HG03108 (cell line): ENCODE measurements at regions not wholly inside any gene's neighbourhood (a gene's known extent, or its start where the extent isn't known, plus 50 kb on each side); places are given as distances from the start of the nearest gene placed in this dataset.

Experiments used
- ATAC-seq: cut with Tn5 transposase; IDR thresholded peaks from one replicate; pipeline ENCODE4 v1.9.1; 2021; ENCODE audit warnings: moderate library complexity; ENCODE audit not compliant: unreplicated experiment

- peak; percentile 29 for ATAC-seq
These were observed 232.2 kb upstream of the PLEKHG7 start for GRCh38 chr12:92470608-92471021.

- no peak for ATAC-seq
These were observed 233.0 kb upstream of the PLEKHG7 start for GRCh38 chr12:92469837-92470236.

DNA sequence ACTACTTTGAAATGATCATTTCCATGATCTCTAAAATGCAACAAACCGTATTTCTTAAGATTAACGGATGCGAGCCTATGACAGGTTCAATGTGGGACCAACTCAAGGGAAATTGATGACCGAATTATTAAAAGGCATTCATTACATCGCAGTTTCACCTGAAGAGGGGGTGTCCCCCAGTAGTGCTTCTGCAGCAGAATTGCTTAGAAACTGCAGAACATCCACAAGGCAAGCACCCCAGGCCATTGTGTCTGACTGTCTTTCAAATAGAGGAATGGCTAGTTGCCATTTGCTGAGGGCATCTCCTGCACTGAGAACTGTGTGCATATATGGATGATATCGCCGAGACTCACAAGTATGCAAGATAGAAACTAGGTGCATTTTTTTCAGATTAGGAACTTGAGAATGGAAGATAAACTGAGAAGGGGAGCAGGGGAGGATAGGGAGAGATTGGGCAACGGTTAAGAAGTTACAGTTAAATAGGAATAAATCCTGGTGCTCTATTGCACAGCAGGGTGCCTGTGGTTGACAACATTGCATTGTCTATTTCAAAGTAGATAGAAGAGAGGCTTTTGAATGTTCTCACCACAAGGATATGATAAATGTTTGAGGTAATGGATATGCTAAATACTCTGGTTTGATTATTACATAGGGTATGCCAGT, 234.3 kb upstream of the PLEKHG7 start:
- ATAC-seq, result no peak

- no peak for ATAC-seq
These were observed 234.9 kb upstream of the PLEKHG7 start for GRCh38 chr12:92467886-92468285.

DNA sequence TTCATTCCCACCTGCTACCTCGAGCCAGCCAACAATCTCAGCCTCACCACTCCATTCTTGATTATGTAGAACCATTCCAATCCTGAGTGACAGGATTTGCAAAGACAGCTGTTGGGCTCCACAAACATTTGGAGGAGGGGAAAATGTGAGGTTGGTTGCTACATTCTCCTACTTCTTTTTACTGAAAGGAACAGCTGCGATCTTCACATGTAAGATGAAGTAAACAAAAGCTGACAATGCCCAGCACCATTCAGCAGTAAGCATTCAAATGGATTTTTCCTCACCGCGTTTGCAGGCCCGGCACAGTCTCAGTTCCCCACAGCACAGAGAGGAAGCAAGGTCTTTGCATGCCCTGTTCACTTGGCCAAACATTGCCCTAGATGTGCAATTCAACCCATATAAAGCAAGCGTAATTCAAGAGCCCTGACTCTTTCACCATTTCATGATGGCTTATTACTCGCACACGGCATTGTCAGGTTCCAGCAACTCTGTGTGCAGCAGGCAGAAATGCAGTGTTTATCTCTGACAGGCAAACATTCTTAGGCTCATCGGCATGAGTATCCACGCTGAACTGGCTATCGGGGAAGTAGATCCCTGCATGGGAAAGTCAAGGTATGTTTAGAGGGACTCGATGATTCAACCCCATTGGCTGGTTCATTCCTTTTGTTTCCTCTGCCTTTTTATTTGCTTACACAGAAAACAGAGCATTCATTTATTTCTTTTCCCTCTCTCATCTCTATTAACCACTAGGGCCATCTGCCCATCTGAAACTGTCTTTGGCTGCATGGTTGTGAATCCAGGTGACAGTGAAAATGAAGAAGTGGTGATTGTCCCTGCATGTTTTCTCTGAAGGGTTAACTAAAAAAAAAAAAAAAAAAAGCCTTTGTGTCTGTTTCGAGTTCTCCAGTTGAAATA, 236.1 kb upstream of the PLEKHG7 start:
- peak; percentile 31 for ATAC-seq

DNA sequence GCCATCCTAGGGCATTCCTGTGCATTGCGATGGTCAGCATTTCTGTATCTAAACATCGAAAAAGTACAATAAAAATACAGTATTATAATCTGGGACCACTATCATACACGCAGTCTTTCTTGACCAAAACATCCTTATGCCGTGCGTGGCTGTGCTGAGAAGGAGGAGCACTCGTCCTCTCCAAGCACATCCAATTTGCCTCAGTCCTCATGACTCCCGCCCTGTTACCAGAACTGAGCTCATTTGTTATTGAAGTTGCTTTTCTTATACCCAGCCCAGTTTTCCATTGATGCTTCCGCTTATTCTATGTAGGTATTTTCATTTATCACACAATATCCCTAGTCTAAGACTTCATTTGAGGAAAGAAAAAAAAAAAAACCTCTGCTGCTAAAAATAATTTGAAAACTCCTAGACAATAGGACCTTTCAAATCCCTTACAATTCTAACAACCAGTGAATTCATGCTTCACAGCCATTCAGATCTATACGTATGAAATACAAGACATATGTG, 236.9 kb upstream of the PLEKHG7 start:
- no peak for ATAC-seq

DNA sequence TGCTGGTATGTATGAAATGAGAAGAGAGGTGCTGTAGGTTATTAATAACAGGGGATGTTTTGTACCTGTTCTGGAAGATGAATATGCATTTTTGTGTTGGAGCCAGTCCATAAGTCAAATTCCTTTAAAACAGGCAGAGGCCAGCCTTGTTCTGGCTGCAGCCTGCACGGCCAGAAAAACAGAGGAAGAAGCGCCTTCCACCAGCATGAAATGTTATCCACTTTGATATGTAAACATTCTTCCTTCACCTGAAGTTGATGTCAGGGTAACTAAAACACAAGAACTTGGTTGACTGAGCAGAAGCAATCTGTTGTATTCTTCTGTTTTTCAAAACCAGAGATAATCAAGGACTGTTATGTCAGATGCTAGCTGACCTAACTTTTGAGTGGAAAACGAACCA, 237.9 kb upstream of the PLEKHG7 start:
- no peak for ATAC-seq

- ATAC-seq, result no peak
These were observed 239.6 kb upstream of the PLEKHG7 start for GRCh38 chr12:92463171-92463570.

DNA sequence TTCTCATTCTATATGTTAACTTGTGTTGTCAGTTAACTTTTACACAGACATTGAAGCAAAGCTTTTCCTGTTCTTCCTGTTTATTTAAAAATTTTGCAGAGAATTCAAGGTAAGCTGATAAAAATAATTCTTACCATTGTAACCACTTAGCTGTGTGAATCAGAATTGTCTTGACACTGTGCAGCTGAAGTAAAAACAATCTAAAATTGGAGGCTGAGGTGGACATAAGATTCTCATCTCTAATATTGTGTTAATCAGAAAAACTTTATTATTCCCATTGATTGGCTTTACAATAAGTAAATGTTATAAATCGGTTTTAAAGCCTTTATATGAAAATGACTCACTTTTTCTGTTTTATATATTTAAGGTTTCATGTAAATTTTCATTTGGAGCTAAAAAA, 240.3 kb upstream of the PLEKHG7 start:
- ATAC-seq, result no peak

DNA sequence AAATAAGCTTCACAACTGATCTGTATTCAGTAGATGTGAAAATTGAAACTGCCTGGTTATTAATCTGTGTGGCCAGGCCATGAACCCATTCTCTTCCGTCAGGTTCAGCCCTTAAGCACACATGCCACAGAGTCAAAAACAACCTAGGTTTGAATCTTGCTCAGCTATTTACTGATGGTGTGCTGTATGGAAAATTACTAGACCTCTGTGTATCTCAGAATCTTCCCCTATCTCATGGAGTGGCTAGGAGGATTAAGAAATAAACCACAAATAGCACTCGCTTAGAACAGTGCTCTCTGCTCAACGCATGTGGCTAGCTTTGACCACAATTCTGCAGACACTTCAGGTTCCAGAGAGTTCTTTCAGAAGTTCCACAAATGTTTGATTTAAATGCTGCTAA, 240.7 kb upstream of the PLEKHG7 start:
- ATAC-seq, result peak; percentile 72

DNA sequence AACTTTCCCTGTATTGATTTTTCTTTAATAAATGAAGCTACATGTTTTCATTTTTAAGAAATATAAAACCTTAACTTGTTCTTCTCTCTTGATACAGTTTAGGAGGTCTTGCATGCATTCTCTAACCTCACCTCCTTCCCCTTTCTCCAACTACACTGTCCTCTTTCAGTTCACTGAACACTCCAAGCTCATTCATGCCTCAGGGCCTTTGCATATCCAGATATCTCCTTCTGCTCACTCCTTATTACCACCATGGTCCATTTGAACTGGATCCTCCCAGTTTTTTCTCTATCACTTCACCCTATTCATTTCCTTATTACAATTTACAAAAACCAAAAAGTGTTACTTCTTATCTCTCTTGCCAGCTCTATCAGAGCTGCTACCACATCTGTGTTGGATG, 242.9 kb upstream of the PLEKHG7 start:
- ATAC-seq, result no peak

DNA sequence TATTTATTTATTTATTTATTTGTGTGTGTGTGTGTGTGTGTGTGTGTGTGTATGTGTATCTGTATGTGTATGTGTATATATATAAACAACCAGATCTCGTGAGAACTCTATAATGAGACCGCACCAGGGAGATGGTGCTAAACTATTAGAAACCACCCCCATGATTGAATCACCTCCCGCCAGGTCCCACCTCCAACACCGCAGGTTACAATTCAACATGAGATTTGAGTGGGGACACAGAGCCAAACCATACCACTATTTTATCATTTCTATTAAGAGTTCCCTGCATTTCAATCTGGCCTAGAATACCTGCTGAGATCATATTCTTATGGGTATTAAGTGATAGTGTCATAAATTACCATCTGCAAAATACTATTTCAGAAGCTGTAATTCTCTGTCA, 243.8 kb upstream of the PLEKHG7 start:
- ATAC-seq, result no peak

GRCh38 chr12:92457458-92458180, 245.2 kb upstream of the PLEKHG7 start:
- no peak for ATAC-seq

- no peak for ATAC-seq
These were observed 250.0 kb upstream of the PLEKHG7 start for GRCh38 chr12:92452763-92453162.

DNA sequence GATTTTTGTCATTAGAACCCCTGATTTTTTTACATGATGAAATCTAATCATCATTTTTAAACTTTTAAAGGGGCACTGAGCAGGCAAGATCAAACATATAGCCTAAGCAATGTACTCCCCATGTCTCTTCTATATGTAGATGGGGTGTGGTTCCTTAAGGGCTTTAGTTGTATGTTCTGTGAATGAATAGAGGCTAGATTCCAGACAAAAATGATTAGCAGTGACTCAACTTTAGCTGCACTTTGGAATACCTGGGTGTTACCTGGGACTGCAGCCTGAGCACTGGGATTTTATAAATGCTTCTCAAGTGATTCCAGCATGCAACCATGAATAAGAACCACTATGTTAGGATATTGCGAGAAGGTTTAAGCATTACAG, 256.7 kb upstream of the PLEKHG7 start:
- ATAC-seq, result peak; percentile 0

GRCh38 chr12:92445253-92446082, 257.3 kb upstream of the PLEKHG7 start:
- ATAC-seq, result peak; percentile 74

- peak; percentile 29 for ATAC-seq
These were observed 258.0 kb upstream of the PLEKHG7 start for GRCh38 chr12:92444763-92445162.

GRCh38 chr12:92442782-92443181, 260.0 kb upstream of the PLEKHG7 start:
- ATAC-seq, result no peak

GRCh38 chr12:92440072-92440471, 262.7 kb upstream of the PLEKHG7 start:
- no peak for ATAC-seq

GRCh38 chr12:92439420-92439805, 263.4 kb upstream of the PLEKHG7 start:
- no peak for ATAC-seq
